NCI-H1048 (cell line): ENCODE measurements at regions not wholly inside any gene's neighbourhood (a gene's known extent, or its start where the extent isn't known, plus 50 kb on each side); places are given as distances from the start of the nearest gene placed in this dataset.

Experiments
- DNase-seq: peaks from one replicate; lab custom pipeline; 2025; lab: John Stamatoyannopoulos, UW

GRCh38 chr2:42932271-42933151 is 140.1 kb upstream of the HAAO start:
- no peak for DNase-seq

- no peak for DNase-seq
These were observed 139.4 kb upstream of the HAAO start for GRCh38 chr2:42931818-42932195.

GRCh38 chr2:42931146-42931817 is 138.9 kb upstream of the HAAO start:
- DNase-seq, result no peak

GRCh38 chr2:42930025-42930581 is 137.7 kb upstream of the HAAO start:
- no peak for DNase-seq

GRCh38 chr2:42929546-42930024 is 137.2 kb upstream of the HAAO start:
- no peak for DNase-seq

- no peak for DNase-seq
These were observed 136.5 kb upstream of the HAAO start for GRCh38 chr2:42928692-42929545.

GRCh38 chr2:42928161-42928691 is 135.8 kb upstream of the HAAO start:
- DNase-seq, result no peak

- DNase-seq, result no peak
These were observed 135.2 kb upstream of the HAAO start for GRCh38 chr2:42927334-42928160.

GRCh38 chr2:42926434-42927333 is 134.3 kb upstream of the HAAO start:
- no peak for DNase-seq

- no peak for DNase-seq
These were observed 133.5 kb upstream of the HAAO start for GRCh38 chr2:42925742-42926433.

GRCh38 chr2:42924418-42924886 is 132.1 kb upstream of the HAAO start:
- DNase-seq, result no peak

- no peak for DNase-seq
These were observed 131.4 kb upstream of the HAAO start for GRCh38 chr2:42923580-42924417.

GRCh38 chr2:42922790-42923579 is 130.6 kb upstream of the HAAO start:
- DNase-seq, result no peak

GRCh38 chr2:42922293-42922692 is 129.9 kb upstream of the HAAO start:
- no peak for DNase-seq

GRCh38 chr2:42921721-42922120 is 129.3 kb upstream of the HAAO start:
- DNase-seq, result no peak

GRCh38 chr2:42921147-42921520 is 128.8 kb upstream of the HAAO start:
- DNase-seq, result no peak

- no peak for DNase-seq
These were observed 128.2 kb upstream of the HAAO start for GRCh38 chr2:42920446-42921146.
